ENCODE measurements at regions not wholly inside any gene's neighbourhood (a gene's known extent, or its start where the extent isn't known, plus 50 kb on each side); places are given as distances from the start of the nearest gene placed in this dataset.

DNA sequence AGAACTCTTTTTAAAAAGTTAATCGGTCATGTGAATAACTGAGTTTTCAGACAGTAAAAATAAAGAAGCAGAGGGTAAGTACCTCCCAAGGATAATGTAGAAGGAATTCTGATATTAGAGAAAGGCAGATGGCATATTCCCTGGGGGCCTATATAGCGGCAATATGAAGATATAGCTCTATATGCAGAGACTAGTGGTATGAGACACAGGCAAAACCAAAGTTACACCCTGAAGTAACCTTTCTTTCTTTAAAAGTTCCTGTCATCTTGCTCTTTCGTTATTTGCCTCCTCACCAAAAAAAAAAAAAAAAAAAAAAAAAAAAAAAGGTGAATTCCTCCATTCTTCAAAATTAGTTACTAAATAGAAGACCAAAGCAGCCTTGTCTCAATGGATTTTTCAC, 76.2 kb upstream of the ARHGAP32 start:
- TF ChIP-seq TCF4 (CRISPR knock-in tag; IDR thresholded peaks at IDR 0.05; ENCODE audit: borderline replicate concordance) = no peak
- no peak for TF ChIP-seq ARNTL (CRISPR knock-in tag; IDR thresholded peaks at IDR 0.05; ENCODE audit: borderline replicate concordance, low read depth)
- TF ChIP-seq, protein P1, sequence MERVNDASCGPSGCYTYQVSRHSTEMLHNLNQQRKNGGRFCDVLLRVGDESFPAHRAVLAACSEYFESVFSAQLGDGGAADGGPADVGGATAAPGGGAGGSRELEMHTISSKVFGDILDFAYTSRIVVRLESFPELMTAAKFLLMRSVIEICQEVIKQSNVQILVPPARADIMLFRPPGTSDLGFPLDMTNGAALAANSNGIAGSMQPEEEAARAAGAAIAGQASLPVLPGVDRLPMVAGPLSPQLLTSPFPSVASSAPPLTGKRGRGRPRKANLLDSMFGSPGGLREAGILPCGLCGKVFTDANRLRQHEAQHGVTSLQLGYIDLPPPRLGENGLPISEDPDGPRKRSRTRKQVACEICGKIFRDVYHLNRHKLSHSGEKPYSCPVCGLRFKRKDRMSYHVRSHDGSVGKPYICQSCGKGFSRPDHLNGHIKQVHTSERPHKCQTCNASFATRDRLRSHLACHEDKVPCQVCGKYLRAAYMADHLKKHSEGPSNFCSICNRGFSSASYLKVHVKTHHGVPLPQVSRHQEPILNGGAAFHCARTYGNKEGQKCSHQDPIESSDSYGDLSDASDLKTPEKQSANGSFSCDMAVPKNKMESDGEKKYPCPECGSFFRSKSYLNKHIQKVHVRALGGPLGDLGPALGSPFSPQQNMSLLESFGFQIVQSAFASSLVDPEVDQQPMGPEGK (CRISPR knock-in tag; IDR thresholded peaks at IDR 0.05; ENCODE audit: borderline replicate concordance) = no peak
- TF ChIP-seq BACH2 (CRISPR knock-in tag; IDR thresholded peaks at IDR 0.05; ENCODE audit: borderline replicate concordance) = no peak
- TF ChIP-seq CSDC2 (CRISPR knock-in tag; IDR thresholded peaks at IDR 0.05) = no peak
- TF ChIP-seq SNAI2 (CRISPR knock-in tag; IDR thresholded peaks at IDR 0.05) = no peak
- TF ChIP-seq ZNF70 (CRISPR knock-in tag; IDR thresholded peaks at IDR 0.05) = no peak
- no peak for TF ChIP-seq CREB5 (CRISPR knock-in tag; IDR thresholded peaks at IDR 0.05; ENCODE audit: low read depth)
- no peak for TF ChIP-seq ZFP30 (CRISPR knock-in tag; IDR thresholded peaks at IDR 0.05)
- no peak for TF ChIP-seq RARB (CRISPR knock-in tag; IDR thresholded peaks at IDR 0.05)
- TF ChIP-seq ZNF565 (CRISPR knock-in tag; conservative IDR thresholded peaks at IDR 0.05; ENCODE audit: low read depth) = no peak
- no peak for TF ChIP-seq ISL1 (CRISPR knock-in tag; IDR thresholded peaks at IDR 0.05)

All from SK-N-SH treated with all-trans-retinoic acid at 6 μM for 48 hours (cell line).